HepG2 (cell line): ENCODE measurements at regions not wholly inside any gene's neighbourhood (a gene's known extent, or its start where the extent isn't known, plus 50 kb on each side); places are given as distances from the start of the nearest gene placed in this dataset.
A peak's percentile ranks its signal among the peaks of the same experiment; 100 is the strongest.

Source experiments
- AHR ChIP-seq: IDR thresholded peaks from 2 replicates; pipeline ENCODE4 v1.6.1; 2018; ENCODE audit warnings: missing genetic modification reagents, missing compliant biosample characterization
- ARNTL ChIP-seq: sonication (generic); formaldehyde crosslinking; IDR thresholded peaks from 2 replicates; pipeline ENCODE4 v1.4.0; 2020; ENCODE audit warnings: mild to moderate bottlenecking, missing genetic modification reagents
- ATF1 ChIP-seq: IDR thresholded peaks from 2 replicates; pipeline ENCODE4 v1.6.1; 2016; ENCODE audit warnings: mild to moderate bottlenecking, control low read depth
- CREM ChIP-seq, 2 experiments: sonication (generic) in 1 of 2; formaldehyde crosslinking in 1 of 2; IDR thresholded peaks; 2 replicates each; pipeline versions ENCODE4 v1.4.0 to v1.6.1; 2016 to 2020; ENCODE audit warnings: antibody characterized with exemption in 1 of 2, mild to moderate bottlenecking in 1 of 2, missing genetic modification reagents in 1 of 2
- FOXO1 ChIP-seq: sonication (generic); formaldehyde crosslinking; IDR thresholded peaks from 2 replicates; pipeline ENCODE4 v1.4.0; 2020; ENCODE audit warnings: missing genetic modification reagents
- HMGXB3 ChIP-seq: sonication (generic); formaldehyde crosslinking; IDR thresholded peaks from 2 replicates; pipeline ENCODE4 v1.4.0; 2020; ENCODE audit warnings: missing genetic modification reagents, borderline replicate concordance
- MEIS2 ChIP-seq: sonication (generic); formaldehyde crosslinking; IDR thresholded peaks from 2 replicates; pipeline ENCODE4 v1.9.0; 2021; ENCODE audit warnings: mild to moderate bottlenecking, missing genetic modification reagents
- MTA3 ChIP-seq: sonication (generic); formaldehyde crosslinking; IDR thresholded peaks from 2 replicates; pipeline ENCODE4 v1.4.0; 2020; ENCODE audit warnings: missing genetic modification reagents
- SNAPC2 ChIP-seq: sonication (generic); formaldehyde crosslinking; IDR thresholded peaks from 2 replicates; pipeline ENCODE4 v1.8.1; 2022; ENCODE audit warnings: mild to moderate bottlenecking, missing genetic modification reagents
- SRSF9 ChIP-seq: fragments of 200-400 bp; formaldehyde crosslinking; IDR thresholded peaks from 2 replicates; pipeline ENCODE4 v1.6.1; 2018; ENCODE audit warnings: borderline replicate concordance, mild to moderate bottlenecking, low read depth, low read length; ENCODE audit not compliant: insufficient read depth, poor library complexity, severe bottlenecking
- TAF15 ChIP-seq: fragments of 200-400 bp; formaldehyde crosslinking; IDR thresholded peaks from one replicate; pipeline ENCODE4 v1.6.1; 2018; ENCODE audit warnings: mild to moderate bottlenecking, low read depth, low read length; ENCODE audit not compliant: poor library complexity, severe bottlenecking
- ZBTB26 ChIP-seq: IDR thresholded peaks from 2 replicates; pipeline ENCODE4 v1.6.1; 2016; ENCODE audit warnings: missing compliant biosample characterization, missing genetic modification reagents, borderline replicate concordance
- ZBTB44 ChIP-seq: sonication (generic); formaldehyde crosslinking; IDR thresholded peaks from 2 replicates; pipeline ENCODE4 v1.4.0; 2020; ENCODE audit warnings: missing genetic modification reagents
- ZGPAT ChIP-seq: IDR thresholded peaks from 2 replicates; pipeline ENCODE4 v1.6.1; 2016; ENCODE audit warnings: mild to moderate bottlenecking
- ZNF615 ChIP-seq: sonication (generic); formaldehyde crosslinking; IDR thresholded peaks from 2 replicates; pipeline ENCODE4 v1.5.0; 2020; ENCODE audit warnings: mild to moderate bottlenecking, missing genetic modification reagents, borderline replicate concordance
- ZSCAN9 ChIP-seq: IDR thresholded peaks from 2 replicates; pipeline ENCODE4 v1.6.1; 2016; ENCODE audit warnings: borderline replicate concordance
- TF ChIP-seq, protein P1 (sequence below): sonication (generic); formaldehyde crosslinking; IDR thresholded peaks from 2 replicates; pipeline ENCODE4 v1.4.0; 2020; ENCODE audit warnings: mild to moderate bottlenecking, missing genetic modification reagents

DNA sequence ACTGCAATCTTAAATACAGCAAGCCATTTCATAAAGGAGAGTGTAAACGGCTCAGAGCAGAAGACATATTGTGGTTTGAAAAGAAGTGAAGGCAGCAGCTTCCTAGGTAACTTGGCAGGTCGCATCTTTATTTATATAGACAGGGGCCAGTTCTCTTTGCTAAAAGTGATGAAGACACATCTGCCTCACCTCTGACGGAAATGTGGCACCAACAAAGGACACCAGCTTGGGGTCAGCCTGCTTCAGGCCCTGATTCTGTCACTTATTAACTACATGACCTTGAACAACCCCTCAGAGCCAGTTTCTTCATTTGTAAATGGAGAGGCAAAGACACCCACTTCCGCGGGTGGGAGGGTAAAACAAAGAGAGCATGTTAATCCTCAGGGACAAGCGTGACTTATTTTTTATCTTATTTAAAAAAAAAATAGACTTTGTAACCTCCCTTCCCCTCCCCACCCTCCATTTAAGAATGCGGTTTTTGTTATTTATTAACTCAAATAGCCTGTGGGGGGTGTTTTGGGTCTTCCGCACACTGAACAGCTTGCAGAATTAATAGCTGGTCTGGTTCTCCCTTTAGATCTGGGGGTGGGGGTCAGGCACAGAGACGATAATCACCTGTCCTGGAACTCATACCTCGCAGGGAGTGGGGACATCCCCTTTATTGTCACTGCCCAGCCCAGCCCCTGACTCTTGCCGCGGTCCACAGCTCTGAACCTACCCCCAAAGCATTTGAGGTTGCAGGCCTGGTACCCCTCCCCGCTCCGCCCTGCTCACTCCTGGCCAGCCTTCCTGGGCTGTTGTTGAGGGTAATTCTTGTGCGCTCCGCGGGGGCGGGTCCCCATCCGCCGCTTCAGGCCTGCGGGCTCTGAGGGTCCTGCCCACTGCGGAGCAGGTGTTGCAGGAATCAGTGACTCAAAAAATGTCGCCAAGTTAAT, 64.2 kb upstream of the TMEM17 start (continued):
- TF ChIP-seq CREM (IDR thresholded peaks at IDR 0.05), result peak; percentile 97
- TF ChIP-seq CREM (CRISPR knock-in tag; IDR thresholded peaks at IDR 0.05), result no peak
- no peak for TF ChIP-seq ZBTB26 (CRISPR knock-in tag)
- peak; percentile 54 for TF ChIP-seq ATF1
- TF ChIP-seq HMGXB3 (CRISPR knock-in tag), result no peak
- TF ChIP-seq, protein P1, sequence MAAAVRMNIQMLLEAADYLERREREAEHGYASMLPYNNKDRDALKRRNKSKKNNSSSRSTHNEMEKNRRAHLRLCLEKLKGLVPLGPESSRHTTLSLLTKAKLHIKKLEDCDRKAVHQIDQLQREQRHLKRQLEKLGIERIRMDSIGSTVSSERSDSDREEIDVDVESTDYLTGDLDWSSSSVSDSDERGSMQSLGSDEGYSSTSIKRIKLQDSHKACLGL (CRISPR knock-in tag), result no peak; the same call in 1 of the 2 replicates
- no peak for TF ChIP-seq SNAPC2
- peak; percentile 94 for TF ChIP-seq ZGPAT (CRISPR knock-in tag)
- no peak for TF ChIP-seq SRSF9
- no peak for TF ChIP-seq TAF15
- TF ChIP-seq MTA3 (CRISPR knock-in tag), result no peak
- TF ChIP-seq AHR (CRISPR knock-in tag), result no peak
- TF ChIP-seq ZBTB44, result 0 out of 2 replicates have a peak, but pooled peaks have one; percentile 5
- no peak; the same call in 1 of the 2 replicates for TF ChIP-seq ZSCAN9
- TF ChIP-seq MEIS2 (CRISPR knock-in tag), result peak; percentile 94
- peak; percentile 95 for TF ChIP-seq ARNTL
- TF ChIP-seq FOXO1 (CRISPR knock-in tag), result peak; percentile 86
- no peak for TF ChIP-seq ZNF615
